ENCODE measurements at regions not wholly inside any gene's neighbourhood (a gene's known extent, or its start where the extent isn't known, plus 50 kb on each side); places are given as distances from the start of the nearest gene placed in this dataset.

DNA sequence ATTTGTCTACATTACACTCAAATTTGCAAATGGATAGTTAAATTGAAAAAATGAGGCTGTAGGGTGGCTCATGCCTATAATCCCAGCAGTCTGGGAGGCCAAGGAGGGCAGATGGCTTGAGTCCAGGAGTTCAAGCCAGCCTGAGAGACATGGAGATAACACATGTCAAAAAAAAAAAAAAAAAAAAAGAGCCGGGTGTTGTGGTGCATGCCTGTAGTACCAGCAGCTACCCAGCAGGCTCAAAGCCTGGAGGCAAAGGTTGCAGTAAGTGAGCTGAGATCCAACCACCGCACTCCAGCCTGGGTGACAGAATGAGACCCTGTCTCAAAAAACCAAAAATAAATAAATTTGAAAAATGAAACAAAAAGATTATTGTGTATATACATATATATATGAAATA, 119.9 kb upstream of the MGAT4C start:
- no peak for DNase-seq
- in situ Hi-C loops (cut with MboI; ENCODE audit: low pct_unique_long_range_greater_than_20kb, low sequenced_read_pairs), result no loop called here

DNA sequence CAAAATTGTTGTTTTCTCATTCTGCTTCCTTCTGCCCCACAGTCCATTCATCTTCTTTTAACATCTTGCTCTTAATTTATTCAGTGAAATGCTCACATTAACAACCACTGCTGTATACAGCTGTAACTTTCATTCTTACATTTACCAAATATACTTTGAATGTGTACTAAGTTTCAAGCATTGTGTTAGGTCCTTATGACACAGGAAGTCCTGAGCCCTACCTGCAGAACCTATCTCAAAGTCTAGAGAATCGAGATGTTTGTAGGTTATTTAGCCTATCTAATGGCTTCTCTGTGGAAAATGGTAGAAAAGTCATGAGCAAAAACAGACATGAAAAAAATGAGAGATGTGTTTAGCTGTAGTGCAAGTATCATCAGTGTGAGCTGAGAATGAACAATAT, 117.6 kb upstream of the MGAT4C start:
- in situ Hi-C loops (cut with MboI; ENCODE audit: low pct_unique_long_range_greater_than_20kb, low sequenced_read_pairs), result no loop called here
- DNase-seq, result no peak

DNA sequence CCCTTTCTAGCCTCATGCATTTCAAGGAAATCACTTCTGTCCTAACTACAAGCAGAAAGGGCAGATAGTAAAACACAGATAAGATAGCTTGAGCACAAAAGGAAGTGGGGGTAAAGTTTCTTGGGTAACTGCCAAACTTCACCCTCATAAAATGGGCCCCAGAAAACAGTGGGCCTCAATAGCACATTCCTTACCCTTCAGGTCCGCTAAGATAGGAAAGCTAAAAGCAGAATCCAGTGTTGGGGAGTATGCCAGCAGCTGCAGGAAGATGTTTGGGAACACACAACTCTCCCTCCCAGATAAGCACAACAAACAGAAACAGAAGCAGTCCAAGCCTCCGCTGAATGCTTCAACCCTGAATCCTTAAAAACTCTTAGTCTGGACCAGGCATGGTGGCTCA, 110.9 kb upstream of the MGAT4C start:
- in situ Hi-C loops (cut with MboI; ENCODE audit: low pct_unique_long_range_greater_than_20kb, low sequenced_read_pairs), result no loop called here
- DNase-seq, result no peak

DNA sequence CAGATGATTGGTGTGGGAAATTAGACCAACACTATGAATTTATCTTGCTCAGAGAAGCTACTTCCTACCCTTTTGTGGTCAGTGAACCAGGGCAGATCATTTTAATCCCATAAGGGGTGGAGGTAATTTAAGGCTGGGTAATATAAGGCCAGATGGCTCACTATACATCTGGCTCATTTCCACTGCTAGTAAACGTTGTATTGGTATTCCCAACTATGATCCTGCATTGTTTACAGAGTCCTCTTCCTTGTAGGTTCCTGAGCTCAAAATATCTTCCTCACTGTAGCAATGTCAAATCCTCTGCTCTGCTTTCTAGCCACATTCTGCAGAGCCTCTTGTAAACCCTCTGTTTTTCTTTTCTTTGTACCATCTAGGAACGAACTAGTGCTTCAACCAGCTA, 93.0 kb upstream of the MGAT4C start:
- in situ Hi-C loops (cut with MboI; ENCODE audit: low pct_unique_long_range_greater_than_20kb, low sequenced_read_pairs), result no loop called here
- DNase-seq, result no peak

DNA sequence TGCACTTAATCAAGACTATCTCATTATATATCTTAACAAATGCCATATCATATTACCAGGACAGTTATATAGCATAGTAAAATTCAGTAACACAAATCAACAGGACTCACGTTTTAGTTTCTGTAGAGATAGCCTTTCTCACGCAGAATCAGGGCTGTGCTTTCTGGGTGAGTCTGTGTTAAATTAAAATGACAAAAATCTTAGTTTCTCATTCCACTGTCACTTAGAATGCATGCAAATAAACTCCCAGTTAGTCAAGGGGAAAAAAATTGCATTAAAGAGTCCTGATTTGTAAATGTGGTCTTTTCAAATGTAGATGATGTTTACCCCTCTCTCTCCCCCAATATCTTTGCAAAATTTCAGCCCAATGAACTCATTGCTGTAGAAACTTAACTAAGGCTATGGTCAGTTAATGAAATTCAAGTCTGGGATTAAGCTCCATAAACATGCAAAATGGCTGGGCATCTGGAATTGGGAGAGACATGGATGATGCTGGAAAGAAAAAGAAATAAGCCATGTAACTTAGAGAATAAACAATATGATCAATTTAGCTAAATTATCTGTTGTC, 77.8 kb upstream of the MGAT4C start:
- no peak for DNase-seq
- in situ Hi-C loops (cut with MboI; ENCODE audit: low pct_unique_long_range_greater_than_20kb, low sequenced_read_pairs), result no loop called here

- in situ Hi-C loops (cut with MboI; ENCODE audit: low pct_unique_long_range_greater_than_20kb, low sequenced_read_pairs), result no loop called here
- no peak for DNase-seq
Measured at GRCh38 chr12:86331457-86331856, 75.3 kb upstream of the MGAT4C start.

DNA sequence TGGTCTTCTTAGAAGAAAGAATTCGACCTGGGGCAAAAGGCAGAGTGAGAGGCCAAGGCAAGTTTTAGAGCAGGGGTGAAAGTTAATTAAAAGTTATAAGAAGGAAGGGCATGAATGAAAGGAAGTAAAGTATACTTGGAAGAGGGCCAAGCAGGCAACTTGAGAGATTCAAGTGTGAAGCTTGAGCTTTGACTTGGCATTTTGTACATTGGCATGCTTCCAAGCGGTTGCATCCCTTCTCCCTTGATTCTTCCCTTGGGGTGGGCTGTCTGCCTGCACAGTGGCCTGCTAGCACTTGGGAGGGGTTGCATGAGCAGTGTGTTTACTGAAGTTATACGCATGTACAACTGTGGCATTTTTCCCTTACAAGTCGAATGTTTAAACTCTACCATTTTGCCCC, 74.8 kb upstream of the MGAT4C start:
- in situ Hi-C loops (cut with MboI; ENCODE audit: low pct_unique_long_range_greater_than_20kb, low sequenced_read_pairs), result no loop called here
- no peak for DNase-seq

GRCh38 chr12:86312232-86312631, 56.0 kb upstream of the MGAT4C start:
- DNase-seq, result no peak
- in situ Hi-C loops (cut with MboI; ENCODE audit: low pct_unique_long_range_greater_than_20kb, low sequenced_read_pairs), result no loop called here
